K562 (cell line): ENCODE measurements at regions not wholly inside any gene's neighbourhood (a gene's known extent, or its start where the extent isn't known, plus 50 kb on each side); places are given as distances from the start of the nearest gene placed in this dataset.
A peak's percentile ranks its signal among the peaks of the same experiment; 100 is the strongest.

Experiments used
- ATAC-seq: fragments of 200-7000 bp; cut with Tn5 transposase; 3 replicates; pipeline ENCODE4 v1.9.1; 2020; ENCODE audit warnings: moderate library complexity
- BruUV-seq: library from RNA; stranded (reverse); fragments of 400-500 nt; replicated peaks from 2 replicates; lab custom pipeline; 2021; lab: Mats Ljungman, UMichigan
- CTCF ChIA-PET: fragments of 300-600 bp; formaldehyde crosslinking; extraction: SDS; loops from one replicate; lab custom pipeline; 2021; ENCODE audit warnings: low intra/inter-chr PET ratio; lab: Yijun Ruan, JAX
- POLR2A ChIA-PET: fragments of 300-600, 350-650 bp; sonication (Branson Sonifier 250); formaldehyde crosslinking; extraction: SDS; loops from one replicate; lab custom pipeline; 2021; ENCODE audit warnings: antibody characterized with exemption, inconsistent platforms; lab: Yijun Ruan, JAX
- DNase-seq, 4 experiments: peaks; one replicate each; pipeline versions ENCODE4 v3.0.0 to v3.0.0-alpha.2; 2011 to 2018; ENCODE audit warnings: low spot score in 3 of 4, mixed read lengths in 3 of 4; ENCODE audit errors: extremely low read depth in 1 of 4
- FAIRE-seq: peaks from 2 replicates; lab custom pipeline; 2011; peaks lifted over from hg19 to GRCh38; lab: Jason Lieb, UNC
- H2AFZ ChIP-seq: 2 replicates; pipeline ENCODE4 v1.6.0; 2011; ENCODE audit warnings: low read depth, low read length, control low read depth, inconsistent platforms
- H3K27ac ChIP-seq: fragments of 200-600 bp; 3 replicates; pipeline ENCODE4 v1.8.0; 2011; ENCODE audit warnings: low read depth, mild to moderate bottlenecking, control low read depth, inconsistent platforms, low read length, moderate library complexity, mixed read lengths; ENCODE audit errors: extremely low read depth
- H3K27me3 ChIP-seq, 2 experiments: fragments of 300-600 bp in 1 of 2; 2 replicates in 1 of 2; 3 replicates in 1 of 2; pipeline versions ENCODE4 v1.6.0 to v1.8.0; 2011; ENCODE audit warnings: inconsistent platforms in 2 of 2, low read length in 2 of 2, mild to moderate bottlenecking in 1 of 2, mixed read lengths in 1 of 2, moderate library complexity in 1 of 2; ENCODE audit not compliant: control insufficient read depth in 2 of 2, insufficient read depth in 2 of 2
- H3K36me3 ChIP-seq: fragments of 300-600 bp; 3 replicates; pipeline ENCODE4 v1.8.0; 2011; ENCODE audit warnings: mild to moderate bottlenecking, low read length, inconsistent platforms; ENCODE audit not compliant: control insufficient read depth, insufficient read depth
- H3K4me1 ChIP-seq, 2 experiments: fragments of 200-600 bp in 1 of 2; replicated peaks in 1 of 2; 2 replicates in 1 of 2; 3 replicates in 1 of 2; pipeline versions ENCODE4 v1.5.1 to v1.8.0; 2011; ENCODE audit warnings: inconsistent platforms in 2 of 2, low read length in 2 of 2, mild to moderate bottlenecking in 1 of 2, mixed read lengths in 1 of 2, moderate library complexity in 1 of 2; ENCODE audit not compliant: control insufficient read depth in 2 of 2, insufficient read depth in 2 of 2
- H3K4me2 ChIP-seq: 2 replicates; pipeline ENCODE4 v1.6.1; 2011; ENCODE audit warnings: low read length, control low read depth, inconsistent platforms, mixed read lengths; ENCODE audit not compliant: insufficient read depth
- H3K4me3 ChIP-seq: fragments of 200-600 bp; sonication (generic), shearing (Covaris generic); 2 replicates; pipeline ENCODE4 v1.5.1; 2016; ENCODE audit warnings: control low read depth, inconsistent platforms
- H3K79me2 ChIP-seq: fragments of 200-600 bp; 3 replicates; pipeline ENCODE4 v1.8.0; 2011; ENCODE audit warnings: low read length, inconsistent platforms; ENCODE audit not compliant: control insufficient read depth, insufficient read depth
- H3K9ac ChIP-seq, 2 experiments: 2 replicates each; pipeline versions ENCODE4 v1.6.0 to v1.6.1; 2011; ENCODE audit warnings: low read depth in 2 of 2, low read length in 2 of 2, control low read depth in 1 of 2, inconsistent platforms in 1 of 2, mild to moderate bottlenecking in 1 of 2, mixed read lengths in 1 of 2; ENCODE audit not compliant: insufficient read depth in 1 of 2
- H3K9me1 ChIP-seq: one replicate; pipeline ENCODE4 v1.6.0; 2011; ENCODE audit warnings: inconsistent platforms, mild to moderate bottlenecking, low read length, moderate library complexity; ENCODE audit not compliant: control insufficient read depth, insufficient read depth
- H3K9me3 ChIP-seq: replicated peaks from 2 replicates; pipeline ENCODE4 v1.5.1; 2011; ENCODE audit warnings: low read depth, low read length, inconsistent platforms; ENCODE audit not compliant: control insufficient read depth, insufficient read depth
- H4K20me1 ChIP-seq: replicated peaks from 2 replicates; pipeline ENCODE4 v1.6.1; 2011; ENCODE audit warnings: low read length, inconsistent platforms, mixed read lengths; ENCODE audit not compliant: control insufficient read depth, insufficient read depth
- FOSL1 ChIP-seq: fragments of 200-800 bp; sonication (Bioruptor generic); conservative IDR thresholded peaks from 2 replicates; pipeline ENCODE4 v1.6.1; 2016; ENCODE audit warnings: missing genetic modification characterization, missing compliant biosample characterization
- HLTF ChIP-seq: fragments of 450-650 bp; IDR thresholded peaks from 2 replicates; pipeline ENCODE4 v1.6.1; 2016
- POLR2H ChIP-seq: IDR thresholded peaks from 2 replicates; pipeline ENCODE4 v1.6.1; 2016; ENCODE audit warnings: missing genetic modification characterization, low read depth, mild to moderate bottlenecking, control low read depth, missing compliant biosample characterization, moderate library complexity
- TARDBP ChIP-seq: fragments of 450-650 bp; IDR thresholded peaks from 2 replicates; pipeline ENCODE4 v1.6.1; 2016
- TEAD4 ChIP-seq, 2 experiments: sonication (generic) in 1 of 2; formaldehyde crosslinking in 1 of 2; IDR thresholded peaks; 2 replicates each; pipeline versions ENCODE4 v1.6.1 to v1.8.0; 2012 to 2022; ENCODE audit warnings: borderline replicate concordance in 1 of 2, inconsistent platforms in 1 of 2, low read length in 1 of 2, mild to moderate bottlenecking in 1 of 2, missing genetic modification reagents in 1 of 2
- USF2 ChIP-seq: sonication (generic); formaldehyde crosslinking; IDR thresholded peaks from 2 replicates; pipeline ENCODE4 v1.5.0; 2020; ENCODE audit warnings: missing genetic modification reagents
- ZFP91 ChIP-seq: sonication (generic); formaldehyde crosslinking; IDR thresholded peaks from 2 replicates; pipeline ENCODE4 v1.8.0; 2022; ENCODE audit warnings: mild to moderate bottlenecking, missing genetic modification reagents
- ZNF589 ChIP-seq: fragments of 200-800 bp; sonication (Bioruptor generic); IDR thresholded peaks from 2 replicates; pipeline ENCODE4 v1.6.1; 2016; ENCODE audit warnings: low read depth, missing genetic modification characterization, missing compliant biosample characterization
- WGBS: fragments of 100-300 bp; shearing (Covaris generic); methylation state at CpG from one replicate; pipeline ENCODE4 v1.1.6; 2016; ENCODE audit warnings: low coverage, mixed read lengths; ENCODE audit not compliant: insufficient coverage; ENCODE audit errors: missing lambda C conversion rate; 5-methylcytosine and 5-hydroxymethylcytosine counted together
- in situ Hi-C: fragments of 300-500 bp; cut with MboI; formaldehyde crosslinking; loops from 4 replicates; pipeline ENCODE4 v1.15.0; 2018; ENCODE audit warnings: inconsistent platforms, mixed read lengths
- intact Hi-C: fragments of 100-400 bp; cut with micrococcal nuclease; formaldehyde crosslinking; loops from 2 replicates; pipeline ENCODE4 v1.14.2; 2022

- Histone ChIP-seq H3K9ac (no peak overlapping the region), H3K4me3 (no peak overlapping the region), H3K9me3 (no peaks in the 10 kb centered on the region), H3K27me3 (no peaks in the 10 kb centered on the region), H3K36me3 (no peaks in the 10 kb centered on the region), H3K4me1 (peaks cover 0 to 20% of the 10 kb centered on the region in 2 experiments; a peak in 3 of 5 replicates), H3K4me2 (no peak overlapping the region), H3K9me1 (no peaks in the 10 kb centered on the region), H2AFZ (peak overlapping the region; percentile 35; the same call in 1 of the 2 replicates), H3K27ac (no peak overlapping the region), H3K79me2 (no peaks in the 10 kb centered on the region), H4K20me1 (no peaks in the 10 kb centered on the region)
- ATAC-seq (no peak; the same call in 2 of the 3 replicates), DNase-seq (no peak), FAIRE-seq (no peak)
- ChIA-PET POLR2A (interaction anchor here (0.8 kb wide), 1 partner anchor 25 kb away, joined by 3 read pairs; no protein-coding TSS in a partner anchor), CTCF (no interaction called here)
- in situ Hi-C loops (no loop called here), intact Hi-C loops (no loop called here)
- no peak for TF ChIP-seq TARDBP
- TF ChIP-seq USF2 (CRISPR knock-in tag): no peak
- TF ChIP-seq TEAD4 (IDR thresholded peaks at IDR 0.05; ENCODE audit: low read length): peak; percentile 10; the same call in 1 of the 2 replicates
- TF ChIP-seq TEAD4 (CRISPR knock-in tag; IDR thresholded peaks at IDR 0.05; ENCODE audit: borderline replicate concordance): no peak
- 0 out of 2 replicates have a peak, but pooled peaks have one; percentile 13 for TF ChIP-seq POLR2H (tag)
- no peak for TF ChIP-seq ZFP91 (CRISPR knock-in tag)
- peak; percentile 53; the same call in 1 of the 2 replicates for TF ChIP-seq ZNF589 (CRISPR knock-in tag)
- no peak for TF ChIP-seq HLTF
- peak; percentile 48 for TF ChIP-seq FOSL1 (tag)
- 21% methylated on average over 2 of the region's 2 CpGs for WGBS
- no TSS peak for BruUV-seq
These were observed 454.3 kb upstream of the JARID2 start for GRCh38 chr6:14791526-14791925.
